BE2C (cell line): ENCODE measurements at regions not wholly inside any gene's neighbourhood (a gene's known extent, or its start where the extent isn't known, plus 50 kb on each side); places are given as distances from the start of the nearest gene placed in this dataset.
"Not testable (repeated sequence)": the region's sequence is repeated elsewhere in the genome, so short reads cannot be mapped to it uniquely, and the experiment has no call there.

Source experiments
- DNase-seq: peaks from one replicate; pipeline ENCODE4 v3.0.0-alpha.2; 2020
- H3K27me3 ChIP-seq: fragments of 250-450 bp; sonication (Bioruptor Pico); 2 replicates; pipeline ENCODE4 v1.5.1; 2020; ENCODE audit warnings: mild to moderate bottlenecking
- H3K36me3 ChIP-seq: fragments of 250-450 bp; sonication (Bioruptor Pico); 2 replicates; pipeline ENCODE4 v1.5.1; 2020; ENCODE audit warnings: mild to moderate bottlenecking
- H3K4me1 ChIP-seq: fragments of 250-450 bp; sonication (Bioruptor Pico); 2 replicates; pipeline ENCODE4 v1.5.1; 2020
- H3K4me3 ChIP-seq: 2 replicates; pipeline ENCODE4 v1.5.1; 2011; ENCODE audit warnings: low read depth, low read length
- H3K9me3 ChIP-seq: fragments of 250-450 bp; sonication (Bioruptor Pico); 2 replicates; pipeline ENCODE4 v1.5.1; 2020
- CTCF ChIP-seq: IDR thresholded peaks from 2 replicates; pipeline ENCODE4 v1.5.1; 2012; ENCODE audit warnings: mild to moderate bottlenecking, low read depth, low read length

- not testable (repeated sequence) for H3K4me1 ChIP-seq, H3K36me3 ChIP-seq, H3K27me3 ChIP-seq, H3K4me3 ChIP-seq, H3K9me3 ChIP-seq, DNase-seq
These were observed 289.0 kb upstream of the C1QTNF3 start for GRCh38 chr5:34331928-34332454.

GRCh38 chr5:34339408-34340001 lies 296.5 kb upstream of the C1QTNF3 start:
- H3K4me1 ChIP-seq, H3K9me3 ChIP-seq, DNase-seq, H3K27me3 ChIP-seq, H3K36me3 ChIP-seq, H3K4me3 ChIP-seq: not testable (repeated sequence)

GRCh38 chr5:34354440-34354839 lies 301.7 kb upstream of the RAI14 start:
- H3K27me3 ChIP-seq, H3K36me3 ChIP-seq, H3K4me1 ChIP-seq, H3K4me3 ChIP-seq, DNase-seq, H3K9me3 ChIP-seq: not testable (repeated sequence)

GRCh38 chr5:34371417-34371816 lies 284.7 kb upstream of the RAI14 start:
- H3K27me3 ChIP-seq, H3K4me1 ChIP-seq: not testable (repeated sequence)

GRCh38 chr5:34371817-34372216 lies 284.3 kb upstream of the RAI14 start:
- not testable (repeated sequence) for DNase-seq, H3K4me1 ChIP-seq, H3K9me3 ChIP-seq, H3K36me3 ChIP-seq, H3K27me3 ChIP-seq, H3K4me3 ChIP-seq

More at GRCh38 chr5:34371417-34371816, 284.7 kb upstream of the RAI14 start:
- not testable (repeated sequence) for H3K4me3 ChIP-seq, H3K36me3 ChIP-seq, H3K9me3 ChIP-seq, DNase-seq

GRCh38 chr5:34372739-34373138 lies 283.4 kb upstream of the RAI14 start:
- not testable (repeated sequence) for H3K36me3 ChIP-seq, H3K4me3 ChIP-seq, H3K4me1 ChIP-seq, H3K9me3 ChIP-seq, DNase-seq, H3K27me3 ChIP-seq

- DNase-seq, H3K36me3 ChIP-seq, H3K27me3 ChIP-seq, H3K9me3 ChIP-seq, H3K4me1 ChIP-seq, H3K4me3 ChIP-seq: not testable (repeated sequence)
These were observed 278.5 kb upstream of the RAI14 start for GRCh38 chr5:34377651-34378050.

- not testable (repeated sequence) for H3K36me3 ChIP-seq, DNase-seq
These were observed 277.6 kb upstream of the RAI14 start for GRCh38 chr5:34378498-34378897.

GRCh38 chr5:34388754-34389153 lies 267.4 kb upstream of the RAI14 start:
- H3K27me3 ChIP-seq, H3K9me3 ChIP-seq, H3K36me3 ChIP-seq, DNase-seq, H3K4me3 ChIP-seq, H3K4me1 ChIP-seq: not testable (repeated sequence)

More at GRCh38 chr5:34378498-34378897, 277.6 kb upstream of the RAI14 start:
- H3K27me3 ChIP-seq, H3K9me3 ChIP-seq, H3K4me3 ChIP-seq, H3K4me1 ChIP-seq: not testable (repeated sequence)

GRCh38 chr5:34409373-34409772 lies 246.8 kb upstream of the RAI14 start:
- no peak for DNase-seq
- Histone ChIP-seq H3K36me3 (no peaks in the 10 kb centered on the region), H3K9me3 (no peaks in the 10 kb centered on the region), H3K27me3 (peaks cover 6% of the 10 kb centered on the region; the same call in 1 of the 2 replicates), H3K4me1 (no peaks in the 10 kb centered on the region), H3K4me3 (no peak overlapping the region)
- no peak for TF ChIP-seq CTCF

GRCh38 chr5:34410411-34411139 lies 245.6 kb upstream of the RAI14 start:
- TF ChIP-seq CTCF, result no peak
- no peaks in the 10 kb centered on the region for H3K9me3 ChIP-seq
- peaks cover 6% of the 10 kb centered on the region; the same call in 1 of the 2 replicates for H3K27me3 ChIP-seq
- no peak overlapping the region for H3K4me3 ChIP-seq
- DNase-seq, result no peak
- H3K4me1 ChIP-seq, result no peaks in the 10 kb centered on the region
- H3K36me3 ChIP-seq, result no peaks in the 10 kb centered on the region
